CD4-positive, alpha-beta T cell treated with Interferon alpha-2 for 1 hour (primary cell): ENCODE measurements at regions not wholly inside any gene's neighbourhood (a gene's known extent, or its start where the extent isn't known, plus 50 kb on each side); places are given as distances from the start of the nearest gene placed in this dataset.
"Not testable (repeated sequence)": the region's sequence is repeated elsewhere in the genome, so short reads cannot be mapped to it uniquely, and the experiment has no call there.

Source experiments
- DNase-seq, 2 donors: peaks; one replicate each; pipeline ENCODE4 v3.0.0-alpha.2; 2020 to 2022

DNA sequence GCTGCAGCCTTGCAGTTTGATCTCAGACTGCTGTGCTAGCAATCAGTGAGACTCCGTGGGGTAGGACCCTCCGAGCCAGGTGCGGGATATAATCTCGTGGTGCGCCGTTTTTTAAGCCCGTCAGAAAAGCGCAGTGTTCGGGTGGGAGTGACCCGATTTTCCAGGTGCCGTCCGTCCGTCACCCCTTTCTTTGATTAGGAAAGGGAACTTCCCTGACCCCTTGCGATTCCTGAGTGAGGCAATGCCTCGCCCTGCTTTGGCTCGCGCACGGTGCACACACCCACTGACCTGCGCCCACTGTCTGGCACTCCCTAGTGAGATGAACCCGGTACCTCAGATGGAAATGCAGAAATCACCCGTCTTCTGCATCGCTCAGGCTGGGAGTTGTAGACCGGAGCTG lies 203.2 kb downstream of the SNCAIP start:
- DNase-seq, result not testable (repeated sequence)

DNA sequence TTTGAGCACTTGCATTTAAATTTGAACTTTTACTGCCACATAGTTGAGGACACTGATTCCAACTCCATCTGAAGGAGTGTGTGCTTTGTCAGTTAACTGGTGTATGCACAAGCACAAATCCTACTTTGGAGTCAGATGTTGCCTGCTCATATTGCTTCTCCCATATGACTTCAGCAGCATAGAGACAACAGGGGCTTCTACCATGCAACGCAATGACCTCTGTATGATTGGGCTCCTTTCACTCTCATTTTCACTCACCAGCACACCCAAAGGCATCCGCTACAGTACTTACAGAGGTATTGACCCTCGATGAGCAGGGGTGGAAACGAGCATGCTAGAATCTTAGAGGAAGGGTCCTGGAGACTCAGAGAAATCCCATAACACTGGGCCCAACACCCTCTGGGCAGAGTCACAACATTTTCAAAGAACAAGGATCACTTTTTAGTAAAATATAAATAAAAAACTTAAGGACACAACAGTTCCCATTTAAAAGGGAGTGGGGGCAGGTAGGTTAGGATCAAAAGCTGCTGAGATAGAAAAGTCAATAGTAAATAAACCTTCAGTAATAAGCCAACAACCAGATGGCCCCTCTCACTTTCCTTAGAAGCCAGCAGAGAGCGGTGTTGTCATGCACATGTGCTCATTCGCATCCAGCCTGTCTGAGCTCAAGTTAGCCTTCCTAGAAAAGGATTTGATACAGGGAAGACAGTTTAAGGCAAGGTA lies 203.8 kb downstream of the SNCAIP start:
- DNase-seq, result peak in 1 of 2 donors; percentile 17

DNA sequence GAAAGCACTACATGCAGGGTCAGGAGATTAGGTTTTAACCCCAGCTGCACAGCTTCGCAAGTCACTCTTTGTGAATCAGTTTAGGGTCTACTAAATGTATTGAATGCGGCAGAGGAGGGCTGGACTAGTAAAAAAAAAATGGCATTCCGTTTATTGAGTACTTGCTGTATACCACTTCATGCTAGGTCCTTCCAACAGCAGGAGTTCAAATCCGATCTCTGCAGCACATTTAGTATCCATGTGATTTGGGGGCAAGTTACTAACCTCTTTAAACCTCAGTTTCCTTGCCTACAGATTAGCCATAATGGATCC lies 204.4 kb downstream of the SNCAIP start:
- DNase-seq, result no peak

DNA sequence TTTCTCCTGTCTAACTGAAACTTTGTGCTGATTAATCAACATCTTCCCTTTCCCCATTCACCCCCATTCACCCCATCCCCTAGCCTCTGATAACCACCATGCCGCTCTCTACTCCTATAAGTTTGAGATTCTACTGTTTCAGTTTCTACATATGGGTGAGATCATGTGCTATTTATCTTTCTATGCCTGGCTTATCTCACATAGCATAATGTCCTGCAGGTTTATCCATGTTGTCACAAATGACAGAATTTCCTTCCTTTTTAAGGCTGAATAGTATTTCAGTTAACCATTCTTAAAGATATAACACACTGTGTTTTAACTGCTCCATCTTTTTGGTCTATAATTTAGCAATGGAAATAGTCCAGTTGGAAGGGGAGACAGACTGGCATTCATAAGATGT lies 205.1 kb downstream of the SNCAIP start:
- no peak for DNase-seq

DNA sequence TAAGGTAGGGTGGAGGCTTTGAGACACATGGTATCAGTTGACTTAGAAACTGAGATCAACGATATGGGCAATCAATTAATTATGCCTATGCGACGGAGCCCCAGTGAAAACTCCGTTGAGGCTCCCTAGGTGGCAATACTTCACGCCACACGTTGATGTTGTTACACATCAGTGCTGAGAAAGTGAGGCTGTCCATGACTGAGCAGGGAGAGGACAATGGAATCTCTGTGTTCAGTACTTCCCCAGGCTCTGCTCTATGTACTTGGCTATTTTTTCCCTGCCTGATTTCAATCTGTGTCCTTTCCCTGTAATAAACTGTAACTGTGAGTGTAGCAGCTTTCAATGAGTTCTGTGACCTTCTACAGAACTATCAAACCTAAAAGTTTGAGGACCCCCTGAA lies 211.7 kb downstream of the SNCAIP start:
- no peak for DNase-seq

DNA sequence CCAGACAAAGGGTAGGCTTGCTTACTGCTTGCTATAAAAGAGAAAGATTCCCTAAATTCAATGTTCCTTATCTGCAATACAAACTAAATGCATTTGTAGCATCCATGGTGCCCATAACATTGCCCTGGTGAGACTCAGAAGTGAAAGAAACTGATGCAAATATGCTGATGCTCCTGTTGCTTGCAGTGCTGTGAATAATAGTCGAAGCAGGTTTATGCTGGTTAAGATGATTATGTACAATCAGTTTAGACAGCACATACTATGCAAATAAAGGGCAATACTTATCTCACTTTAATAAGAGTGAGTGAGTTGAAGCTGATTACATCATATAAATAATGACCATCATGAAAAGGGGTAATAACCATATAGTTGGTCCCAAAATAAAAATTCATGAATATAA lies 215.5 kb downstream of the SNCAIP start:
- DNase-seq, result no peak

DNA sequence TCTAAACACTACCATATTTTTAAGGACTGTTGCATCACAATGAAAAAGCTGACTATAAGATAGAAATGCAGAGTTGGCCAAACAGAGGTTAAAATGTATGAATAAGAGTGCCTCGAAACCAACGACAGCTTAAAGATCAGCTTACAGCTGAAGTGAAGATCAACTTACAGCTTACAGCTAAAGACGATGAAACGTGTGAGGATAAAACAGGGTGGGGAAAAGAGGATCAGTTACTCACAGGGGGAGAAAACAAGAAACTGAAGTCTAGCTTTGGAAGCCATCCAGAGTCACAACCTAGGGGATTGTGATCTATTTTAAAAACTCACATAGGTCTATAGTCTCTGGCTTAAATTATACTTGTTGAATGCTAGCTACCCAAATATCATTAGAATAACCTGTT lies 220.0 kb downstream of the SNCAIP start:
- no peak for DNase-seq

DNA sequence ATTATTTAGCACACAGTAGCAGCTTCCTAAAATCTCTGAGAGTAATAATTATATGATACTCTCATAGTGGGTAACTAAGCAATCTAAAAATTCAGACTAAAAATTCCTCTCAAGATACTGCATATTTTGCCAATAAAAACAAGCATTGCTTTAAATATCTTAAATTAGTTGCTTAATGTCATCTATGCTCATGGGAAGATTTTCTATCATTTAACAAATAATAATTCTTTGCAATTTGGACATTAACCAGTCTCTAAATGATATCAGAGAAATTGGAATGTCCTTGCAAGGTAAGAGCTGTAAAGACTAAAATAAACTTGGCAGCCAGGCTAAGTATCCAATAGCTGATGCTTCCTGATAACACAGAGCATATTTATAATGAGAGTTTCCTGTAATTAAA lies 221.8 kb downstream of the SNCAIP start:
- DNase-seq, result no peak

DNA sequence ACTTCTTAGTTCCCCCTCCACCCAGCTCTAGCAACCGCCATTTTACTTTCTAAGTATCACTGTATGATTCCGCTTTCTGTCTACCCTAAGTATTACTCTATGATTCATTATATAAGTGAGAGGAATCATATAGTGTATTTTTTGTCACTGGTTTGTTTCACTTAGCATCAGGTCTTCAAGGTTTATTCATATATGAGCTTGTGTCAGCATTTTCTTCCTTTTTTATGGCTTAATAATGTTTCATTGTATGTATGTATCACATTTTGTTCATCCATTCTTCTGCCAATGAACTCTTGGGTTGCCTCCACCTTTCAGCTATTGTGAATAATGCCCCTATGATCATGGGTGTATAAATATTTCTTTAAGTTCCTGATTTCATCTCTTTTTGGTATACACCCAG lies 222.8 kb downstream of the SNCAIP start:
- DNase-seq, result no peak

DNA sequence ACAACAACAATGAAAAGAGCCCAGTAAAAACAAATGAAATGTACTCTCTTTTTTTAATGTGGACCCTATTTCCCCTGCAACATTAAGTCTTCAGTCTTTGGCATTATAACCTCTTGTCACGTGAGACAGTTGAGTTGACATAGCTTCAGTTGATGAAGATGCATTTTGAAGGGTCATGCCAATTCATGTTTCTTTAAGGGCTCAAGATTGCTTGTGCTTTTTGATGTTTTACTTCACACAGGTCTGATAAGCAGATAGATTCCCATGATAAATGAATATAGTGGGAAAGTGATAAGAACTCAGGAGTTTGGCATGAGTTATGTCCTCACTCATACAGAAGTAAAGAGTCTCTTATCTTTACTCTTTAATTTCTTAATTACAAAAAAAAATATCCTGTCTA lies 229.4 kb downstream of the SNCAIP start:
- no peak for DNase-seq

DNA sequence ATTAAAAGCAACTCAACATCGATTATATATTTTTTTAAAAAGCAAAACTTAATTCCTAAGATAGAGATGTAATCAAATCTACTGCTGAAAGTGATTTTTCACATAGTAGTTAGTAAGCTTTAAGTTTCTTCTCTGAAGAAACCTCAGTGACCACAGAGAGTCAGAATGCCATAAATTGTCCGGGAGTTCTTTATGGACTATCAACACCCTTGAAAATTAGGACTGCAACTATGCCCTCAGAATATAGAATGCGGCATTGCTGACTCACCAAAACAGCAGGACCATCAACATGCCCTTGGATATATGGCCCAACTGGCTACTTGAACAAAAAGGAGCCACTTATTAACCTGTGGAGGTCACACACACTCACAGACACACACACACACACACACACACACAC lies 228.9 kb upstream of the SNX2 start:
- no peak for DNase-seq

DNA sequence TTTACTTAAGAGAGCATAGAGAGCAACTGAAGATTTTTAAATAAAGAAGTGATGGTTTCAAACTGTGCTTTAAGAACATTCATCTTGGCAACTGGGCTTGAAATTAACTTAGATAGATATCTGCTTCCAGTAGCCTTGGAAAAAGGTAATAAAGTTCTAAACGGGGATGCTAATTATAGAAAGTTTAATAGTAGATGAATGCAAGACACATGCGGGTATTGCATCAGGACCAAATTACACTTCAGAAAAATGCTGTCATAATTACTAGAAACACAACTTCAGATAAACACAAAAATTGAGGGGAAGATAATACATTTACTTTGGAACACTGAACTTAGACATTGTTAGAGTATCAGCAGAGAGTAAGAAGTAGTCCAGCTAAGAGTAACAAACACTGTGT lies 227.7 kb upstream of the SNX2 start:
- no peak for DNase-seq

DNA sequence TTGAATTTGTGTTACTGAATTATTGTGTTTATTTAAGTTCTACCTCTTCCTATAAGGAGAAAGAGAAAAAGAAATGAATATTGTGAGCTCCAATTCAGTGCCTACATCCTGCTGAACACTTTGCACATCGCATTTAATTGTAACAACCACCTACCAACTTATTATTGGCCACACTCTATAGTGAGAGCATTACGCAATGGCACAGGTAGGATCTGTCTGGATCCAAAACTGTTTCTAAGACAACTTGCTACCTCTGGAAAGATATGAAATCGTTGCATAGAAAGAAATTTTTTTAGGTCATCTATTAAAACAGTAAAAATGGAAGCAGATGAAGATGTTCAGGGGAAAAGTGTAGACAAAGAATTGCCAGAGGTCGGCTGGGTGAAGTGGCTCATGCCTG lies 227.2 kb upstream of the SNX2 start:
- DNase-seq, result no peak

DNA sequence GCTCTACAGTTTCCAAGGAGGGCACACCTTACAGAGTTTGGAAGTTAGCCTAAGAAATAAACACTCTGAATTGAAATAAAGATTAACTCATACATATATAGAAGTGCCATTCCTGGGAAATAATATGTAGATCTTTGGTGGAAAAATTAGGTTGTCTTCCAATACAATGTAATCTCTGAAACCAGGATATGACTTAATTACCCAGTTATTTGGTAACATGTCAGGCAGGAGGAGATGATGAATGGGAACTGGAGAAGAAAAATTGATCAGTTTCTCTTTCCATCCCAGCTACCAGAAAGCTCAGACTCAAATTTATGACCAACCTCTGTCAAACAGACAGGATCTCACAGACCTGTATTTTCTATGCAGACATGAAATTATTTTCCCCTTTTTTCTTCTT lies 215.2 kb upstream of the SNX2 start:
- DNase-seq, result no peak

DNA sequence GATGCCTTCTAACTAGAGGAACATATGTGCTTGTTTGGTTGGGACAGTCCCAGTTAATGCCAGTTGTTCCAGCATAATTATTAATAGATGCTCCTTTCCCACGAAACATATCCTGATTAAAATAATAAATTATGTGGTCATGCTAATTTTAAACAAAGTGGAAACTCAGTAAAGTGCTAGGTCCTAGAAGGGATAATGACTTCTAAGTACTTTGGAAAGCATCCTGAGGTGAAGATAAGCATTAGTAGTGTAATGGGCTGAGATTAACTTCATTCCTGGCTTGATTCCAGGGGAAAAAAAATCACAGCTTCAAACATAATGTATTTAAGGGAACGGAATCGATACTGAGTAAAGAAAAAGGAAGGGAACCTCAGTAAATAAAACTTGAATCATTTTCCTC lies 213.7 kb upstream of the SNX2 start:
- DNase-seq, result no peak

DNA sequence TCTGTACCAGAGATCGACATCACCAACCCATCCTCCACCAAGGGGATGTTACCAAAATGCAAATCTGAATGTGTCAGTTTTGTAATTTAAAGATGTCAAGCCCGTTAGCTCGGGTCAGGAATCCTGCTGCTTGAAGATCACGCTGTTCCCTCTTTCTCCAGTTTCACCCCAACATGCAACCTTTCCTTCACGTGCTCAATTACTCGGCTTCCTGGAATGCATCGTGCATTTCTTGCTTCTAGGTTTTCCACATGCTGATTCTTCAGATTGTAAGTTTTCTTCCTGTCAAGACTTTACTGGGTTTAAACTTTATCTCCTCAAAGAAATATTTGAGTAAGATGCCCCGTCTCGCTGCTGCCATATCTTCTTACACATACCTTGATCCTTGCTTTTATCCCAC lies 209.5 kb upstream of the SNX2 start:
- no peak for DNase-seq

DNA sequence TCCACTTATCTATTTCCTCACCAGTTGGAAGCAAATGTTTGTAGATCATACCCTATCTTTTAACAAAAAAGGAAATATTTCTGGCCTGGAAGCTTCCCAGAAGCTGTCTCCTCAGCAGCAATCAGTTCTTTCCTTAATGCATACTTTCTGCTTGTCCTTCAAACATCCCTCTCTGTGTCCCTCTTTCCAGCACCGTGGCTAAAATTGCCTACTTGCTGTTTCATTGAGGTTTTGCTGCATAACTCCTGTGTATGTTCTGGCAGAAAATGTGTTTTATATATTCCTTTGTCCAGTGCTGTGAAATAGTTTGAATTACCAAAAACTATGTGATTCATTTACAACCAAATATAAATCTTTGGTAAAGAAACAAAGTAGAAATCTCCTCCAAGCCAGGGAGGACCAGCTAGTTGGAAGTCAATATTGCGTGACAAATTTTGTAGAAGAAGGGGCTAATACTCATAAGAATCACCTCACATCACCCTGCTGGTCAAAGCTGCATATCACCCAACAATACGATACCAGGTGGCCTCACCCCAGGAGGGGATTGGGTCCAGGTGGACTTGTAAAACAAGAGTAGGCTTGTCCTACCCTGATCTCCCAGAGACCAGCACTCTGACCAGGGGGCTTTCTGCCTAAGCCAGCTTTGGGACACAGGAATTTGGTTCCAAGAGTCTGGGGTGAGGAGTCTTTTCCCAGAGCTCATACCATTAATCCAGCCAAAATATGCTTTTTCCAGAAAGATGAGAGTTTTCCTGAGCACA lies 198.4 kb upstream of the SNX2 start:
- no peak for DNase-seq

DNA sequence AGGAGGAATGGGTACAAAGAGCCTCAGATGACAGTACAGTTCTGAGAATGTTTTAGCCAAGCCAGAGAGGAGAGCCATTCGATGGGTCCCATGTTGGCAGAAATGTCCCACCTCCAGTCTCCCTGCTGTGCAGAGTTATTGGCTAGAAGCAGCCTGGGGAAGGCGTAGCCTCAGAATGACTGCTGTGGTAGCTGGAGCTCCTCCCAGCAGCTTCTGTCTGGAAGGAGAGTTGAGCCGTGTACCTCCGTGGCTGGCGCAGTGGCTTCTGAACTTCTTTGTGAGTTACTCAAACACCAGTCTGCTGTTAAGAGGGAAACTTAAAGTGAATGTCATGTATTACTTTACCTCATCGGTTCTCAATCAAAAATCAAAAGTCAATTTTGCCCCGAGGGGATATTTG lies 193.3 kb upstream of the SNX2 start:
- no peak for DNase-seq

DNA sequence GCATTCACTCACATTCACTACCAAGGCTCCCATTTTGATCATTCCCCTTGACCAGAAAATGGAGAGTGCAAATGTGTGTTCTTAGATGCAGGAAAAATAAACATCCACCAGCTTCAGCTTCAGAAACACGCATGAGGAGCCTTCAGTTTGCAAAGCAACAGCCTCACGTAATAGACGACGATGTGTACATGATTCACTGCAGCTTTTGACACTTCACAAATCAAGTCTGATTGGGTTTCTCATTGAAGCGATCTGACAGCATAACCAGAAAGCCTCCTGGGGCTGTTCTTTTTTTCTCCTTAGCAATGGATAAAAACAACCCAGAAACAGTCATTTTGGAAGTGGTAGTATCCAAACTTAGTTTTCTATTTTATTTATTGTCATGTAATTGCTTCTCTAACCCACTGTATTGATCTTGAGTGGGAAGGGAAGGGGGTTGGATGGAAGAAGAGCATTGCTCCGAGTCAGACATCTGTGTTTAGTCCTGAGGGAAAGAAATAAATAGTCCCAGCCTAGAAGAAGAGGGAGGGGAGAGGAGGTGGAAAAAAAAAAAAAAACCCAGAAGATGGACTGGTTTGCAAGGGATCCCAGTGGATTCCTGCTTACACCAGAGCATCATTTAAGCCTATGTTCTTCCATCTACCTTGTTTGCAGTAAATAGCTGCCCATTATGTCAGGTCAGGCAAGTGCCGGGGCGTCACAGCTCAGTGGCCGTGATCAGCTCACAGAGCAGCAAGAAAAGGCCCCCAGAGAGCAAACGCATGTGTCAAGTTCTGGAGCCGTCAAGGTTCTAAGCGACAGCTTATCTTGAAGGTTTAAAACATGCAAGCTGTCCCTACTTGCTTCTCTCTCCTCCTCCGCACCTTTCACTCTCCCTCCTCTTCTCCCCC lies 190.2 kb upstream of the SNX2 start:
- DNase-seq, result no peak

DNA sequence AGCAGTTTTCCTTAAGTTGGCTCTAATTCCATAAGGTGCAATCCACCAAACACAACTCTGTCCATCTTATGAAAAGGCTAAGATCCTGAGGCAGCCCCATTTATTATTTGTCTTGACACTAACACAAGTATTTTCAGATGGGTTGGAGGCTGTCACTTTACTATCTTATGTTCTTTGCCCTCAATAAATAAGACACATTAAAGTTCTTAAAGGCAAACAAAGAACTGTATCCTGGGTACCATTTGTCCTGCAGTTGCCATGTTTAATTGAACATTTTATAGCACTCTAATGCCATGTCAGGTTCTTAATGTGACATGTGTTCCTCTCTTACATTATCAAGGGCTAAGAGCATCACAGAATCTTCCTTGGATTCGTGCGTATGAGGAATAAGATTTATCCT lies 189.5 kb upstream of the SNX2 start:
- no peak for DNase-seq

DNA sequence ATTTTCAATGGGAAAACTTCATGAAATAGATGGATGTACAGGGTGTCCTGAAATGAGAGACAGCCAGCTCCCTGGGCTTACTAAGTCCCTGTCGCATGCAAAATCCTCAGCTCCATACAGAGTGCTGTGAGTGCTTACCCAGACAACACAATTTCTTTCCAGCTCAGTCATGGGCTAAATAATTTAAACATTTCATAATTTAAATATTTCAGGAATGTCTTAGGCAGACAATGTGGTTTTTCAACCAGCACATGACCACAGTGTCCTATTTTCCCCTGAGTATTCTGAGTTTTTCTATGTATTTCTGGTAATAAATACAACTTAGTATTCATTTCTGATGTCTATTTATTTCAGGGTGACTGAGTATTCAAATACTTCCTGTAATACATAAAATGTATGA lies 188.5 kb upstream of the SNX2 start:
- DNase-seq, result no peak

DNA sequence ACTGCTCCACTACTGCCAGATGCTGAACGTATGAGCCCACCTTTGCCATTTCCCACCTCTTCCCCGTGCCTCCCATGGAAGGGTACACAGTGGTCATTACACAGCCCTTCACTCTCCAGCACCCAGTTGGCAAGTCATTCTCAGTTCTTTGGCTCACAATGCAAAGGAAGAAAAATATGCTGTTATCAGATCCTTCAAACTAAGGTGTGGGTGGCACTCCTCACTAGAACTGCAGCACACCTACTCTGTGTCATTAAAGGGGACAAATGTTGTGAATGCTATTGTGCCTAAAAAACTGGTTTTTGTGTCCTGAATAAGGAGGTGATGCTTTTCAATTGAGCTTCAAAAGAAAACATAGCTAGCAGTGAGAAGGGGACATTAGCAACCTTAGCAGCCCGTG lies 183.1 kb upstream of the SNX2 start:
- DNase-seq, result no peak

DNA sequence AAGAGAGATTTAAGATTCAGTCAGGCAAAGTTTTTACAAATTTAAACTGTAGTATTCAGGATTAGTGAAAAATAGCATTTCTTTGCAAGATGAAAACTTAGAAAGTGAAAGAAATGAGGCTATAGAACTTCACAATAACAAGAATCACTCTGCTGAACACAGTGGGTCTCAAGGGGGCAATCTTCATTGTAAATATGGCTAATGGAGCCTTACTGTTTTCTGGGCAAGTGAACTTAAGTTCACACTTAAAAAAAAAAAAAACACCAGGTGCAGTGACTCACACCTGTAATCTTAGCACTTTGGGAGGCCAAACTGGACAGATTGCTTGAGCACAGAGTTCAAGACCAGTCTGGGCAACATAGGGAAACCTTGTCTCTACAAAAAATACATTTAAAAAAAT lies 175.9 kb upstream of the SNX2 start:
- no peak for DNase-seq

DNA sequence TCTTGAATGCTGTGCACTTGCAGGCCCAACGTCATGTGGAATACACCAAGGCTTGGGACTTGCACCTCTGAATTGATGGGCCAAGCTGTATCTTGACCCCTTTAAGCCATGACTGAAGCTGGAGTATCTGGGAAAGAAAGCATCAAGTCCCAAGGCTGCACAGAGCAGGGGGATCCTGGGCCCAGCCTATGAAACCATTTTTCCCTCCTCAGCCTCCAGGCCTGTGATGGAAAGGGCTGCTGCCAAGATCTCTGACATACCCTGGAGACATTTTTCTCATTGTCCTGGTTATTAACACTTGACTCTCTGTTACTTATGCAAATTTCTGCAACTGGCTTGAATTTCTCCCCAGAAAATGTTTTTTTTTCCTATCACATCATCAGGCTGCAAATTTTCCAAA lies 174.0 kb upstream of the SNX2 start:
- no peak for DNase-seq
